Chondrocyte (in vitro differentiated cells): ENCODE measurements at regions not wholly inside any gene's neighbourhood (a gene's known extent, or its start where the extent isn't known, plus 50 kb on each side); places are given as distances from the start of the nearest gene placed in this dataset.
A peak's percentile ranks its signal among the peaks of the same experiment; 100 is the strongest.

Experiments
- DNase-seq: peaks from one replicate; pipeline ENCODE4 v3.0.0; 2021; ENCODE audit warnings: mixed read lengths, low spot score
- H3K27ac Mint-ChIP-seq: one replicate; pipeline ENCODE4 v1.8.0; 2021; ENCODE audit warnings: mild to moderate bottlenecking, moderate library complexity, mixed read lengths; ENCODE audit not compliant: unreplicated experiment
- H3K27me3 Mint-ChIP-seq: 2 replicates; pipeline ENCODE4 v1.8.0; 2021; ENCODE audit warnings: low read depth, mixed read lengths
- H3K36me3 Mint-ChIP-seq: 2 replicates; pipeline ENCODE4 v1.8.0; 2021; ENCODE audit warnings: low read depth, mixed read lengths
- H3K4me1 Mint-ChIP-seq: 2 replicates; pipeline ENCODE4 v1.8.0; 2021; ENCODE audit warnings: low read depth, mild to moderate bottlenecking, mixed read lengths
- H3K4me3 Mint-ChIP-seq: one replicate; pipeline ENCODE4 v1.8.0; 2021; ENCODE audit warnings: mild to moderate bottlenecking, moderate library complexity, mixed read lengths; ENCODE audit not compliant: unreplicated experiment
- H3K9me3 Mint-ChIP-seq: 2 replicates; pipeline ENCODE4 v1.8.0; 2021; ENCODE audit warnings: low read depth, mixed read lengths
- TF ChIP-seq, protein P1 (sequence below): fragments of 200-600 bp; sonication (generic); IDR thresholded peaks from 2 replicates; pipeline ENCODE4 v1.5.0; 2021; ENCODE audit warnings: antibody characterized with exemption, mild to moderate bottlenecking, moderate library complexity

DNA sequence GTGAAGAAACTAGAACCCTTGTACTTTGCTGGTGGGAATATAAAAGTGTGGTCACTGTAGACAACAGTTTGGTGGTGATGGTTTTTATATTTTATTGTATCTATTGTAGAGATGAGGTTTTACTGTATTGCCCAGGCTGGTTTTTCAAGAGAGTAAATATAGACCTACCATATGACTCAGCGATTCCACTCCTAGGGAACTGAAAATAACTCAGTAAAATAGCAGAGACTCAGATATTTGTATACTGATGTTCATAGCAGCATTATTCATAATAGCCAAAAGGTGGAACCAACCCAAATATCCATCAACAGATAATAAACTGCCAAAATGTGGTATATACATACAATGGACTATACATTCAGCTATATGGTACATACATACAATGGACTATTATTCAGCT lies 68.8 kb upstream of the IL12A start:
- no peak for DNase-seq
- Mint-ChIP-seq H3K27me3 (no peaks in the 10 kb centered on the region), H3K9me3 (peaks cover 7% of the 10 kb centered on the region), H3K4me3 (no peak overlapping the region), H3K27ac (peak overlapping the region; percentile 79), H3K4me1 (peaks cover 35% of the 10 kb centered on the region), H3K36me3 (no peaks in the 10 kb centered on the region)
- TF ChIP-seq, protein P1, sequence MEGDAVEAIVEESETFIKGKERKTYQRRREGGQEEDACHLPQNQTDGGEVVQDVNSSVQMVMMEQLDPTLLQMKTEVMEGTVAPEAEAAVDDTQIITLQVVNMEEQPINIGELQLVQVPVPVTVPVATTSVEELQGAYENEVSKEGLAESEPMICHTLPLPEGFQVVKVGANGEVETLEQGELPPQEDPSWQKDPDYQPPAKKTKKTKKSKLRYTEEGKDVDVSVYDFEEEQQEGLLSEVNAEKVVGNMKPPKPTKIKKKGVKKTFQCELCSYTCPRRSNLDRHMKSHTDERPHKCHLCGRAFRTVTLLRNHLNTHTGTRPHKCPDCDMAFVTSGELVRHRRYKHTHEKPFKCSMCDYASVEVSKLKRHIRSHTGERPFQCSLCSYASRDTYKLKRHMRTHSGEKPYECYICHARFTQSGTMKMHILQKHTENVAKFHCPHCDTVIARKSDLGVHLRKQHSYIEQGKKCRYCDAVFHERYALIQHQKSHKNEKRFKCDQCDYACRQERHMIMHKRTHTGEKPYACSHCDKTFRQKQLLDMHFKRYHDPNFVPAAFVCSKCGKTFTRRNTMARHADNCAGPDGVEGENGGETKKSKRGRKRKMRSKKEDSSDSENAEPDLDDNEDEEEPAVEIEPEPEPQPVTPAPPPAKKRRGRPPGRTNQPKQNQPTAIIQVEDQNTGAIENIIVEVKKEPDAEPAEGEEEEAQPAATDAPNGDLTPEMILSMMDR: peak; percentile 31

DNA sequence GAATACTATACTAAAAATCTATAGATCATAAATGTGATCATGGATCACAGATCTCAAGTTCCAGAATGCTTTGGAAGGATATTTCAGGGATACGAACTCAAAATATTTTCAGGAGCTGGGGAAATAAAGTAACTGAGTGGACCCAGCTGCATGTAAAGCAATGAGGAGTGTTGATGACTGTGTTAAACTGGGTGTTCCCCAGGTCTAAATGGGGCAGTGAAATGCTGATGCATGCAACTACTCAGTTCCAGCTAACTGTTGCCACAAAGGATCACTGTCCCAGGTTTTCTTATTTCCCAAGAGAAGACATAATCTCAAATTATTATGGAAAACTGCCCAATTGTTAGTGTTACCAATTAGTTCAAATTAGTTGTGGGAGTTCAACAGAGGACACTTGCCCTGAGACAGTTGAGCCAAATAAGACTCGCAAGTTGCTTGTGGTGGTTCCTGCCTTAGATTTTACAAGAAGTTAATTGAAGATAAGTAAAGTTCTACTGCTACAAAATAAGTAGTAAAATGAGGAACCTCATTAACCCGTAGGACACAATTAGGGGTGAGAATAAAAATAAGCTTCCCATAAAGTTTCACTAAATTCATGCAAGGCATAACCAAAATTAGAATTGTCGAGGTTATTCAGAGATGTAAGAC lies 66.3 kb upstream of the IL12A start:
- no peak for DNase-seq
- TF ChIP-seq, protein P1: no peak
- Mint-ChIP-seq H3K36me3 (no peaks in the 10 kb centered on the region), H3K27me3 (no peaks in the 10 kb centered on the region), H3K27ac (no peak overlapping the region), H3K4me3 (no peak overlapping the region), H3K9me3 (peaks cover 7% of the 10 kb centered on the region), H3K4me1 (peaks cover 41% of the 10 kb centered on the region)

DNA sequence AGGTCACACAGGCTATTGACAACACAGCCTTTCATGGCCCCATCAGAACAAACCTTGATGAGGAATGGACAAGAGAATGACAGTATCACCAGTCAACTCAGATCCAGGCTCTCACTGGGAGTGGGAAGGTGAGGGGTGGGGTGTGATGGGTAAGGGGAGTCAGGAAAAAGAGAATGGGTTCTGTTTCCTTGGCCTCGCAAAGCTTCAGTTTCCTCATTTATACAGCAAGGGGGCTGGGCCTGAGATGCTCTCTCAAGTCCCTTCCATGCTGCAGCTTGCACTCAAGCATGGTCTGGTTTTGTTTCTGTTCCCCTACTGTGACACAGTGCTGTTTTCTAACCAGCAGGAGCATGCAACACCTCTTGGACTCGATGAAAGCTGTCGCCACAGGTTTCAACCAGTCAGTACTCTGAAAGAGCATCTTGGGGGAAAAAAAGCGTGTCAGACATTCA lies 65.7 kb upstream of the IL12A start:
- Mint-ChIP-seq H3K36me3 (no peaks in the 10 kb centered on the region), H3K27ac (no peak overlapping the region), H3K4me1 (peaks cover 47% of the 10 kb centered on the region), H3K27me3 (no peaks in the 10 kb centered on the region), H3K4me3 (no peak overlapping the region), H3K9me3 (peaks cover 7% of the 10 kb centered on the region)
- TF ChIP-seq, protein P1: no peak
- DNase-seq: no peak

DNA sequence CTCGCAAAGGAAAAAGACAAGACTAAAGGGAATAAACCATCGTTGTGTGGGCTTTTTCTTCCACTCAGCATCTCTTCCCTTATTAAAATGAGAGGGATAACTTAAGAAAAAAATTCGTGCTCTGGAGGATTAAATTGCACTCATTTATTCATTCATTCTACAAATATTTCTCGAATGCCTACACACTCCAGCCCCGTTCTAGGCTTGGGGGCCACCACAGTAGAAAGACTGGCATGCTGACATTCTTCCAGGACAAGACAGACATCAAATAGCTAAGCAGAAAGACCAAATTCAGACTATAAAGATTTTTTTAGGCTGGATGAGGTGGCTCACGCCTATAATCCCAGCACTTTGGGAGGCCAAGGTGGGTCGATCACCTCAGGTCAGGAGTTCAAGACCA lies 65.3 kb upstream of the IL12A start:
- Mint-ChIP-seq H3K36me3 (no peaks in the 10 kb centered on the region), H3K9me3 (peaks cover 7% of the 10 kb centered on the region), H3K27me3 (no peaks in the 10 kb centered on the region), H3K27ac (peak overlapping the region; percentile 61), H3K4me3 (no peak overlapping the region), H3K4me1 (peaks cover 52% of the 10 kb centered on the region)
- DNase-seq: no peak
- TF ChIP-seq, protein P1: no peak

DNA sequence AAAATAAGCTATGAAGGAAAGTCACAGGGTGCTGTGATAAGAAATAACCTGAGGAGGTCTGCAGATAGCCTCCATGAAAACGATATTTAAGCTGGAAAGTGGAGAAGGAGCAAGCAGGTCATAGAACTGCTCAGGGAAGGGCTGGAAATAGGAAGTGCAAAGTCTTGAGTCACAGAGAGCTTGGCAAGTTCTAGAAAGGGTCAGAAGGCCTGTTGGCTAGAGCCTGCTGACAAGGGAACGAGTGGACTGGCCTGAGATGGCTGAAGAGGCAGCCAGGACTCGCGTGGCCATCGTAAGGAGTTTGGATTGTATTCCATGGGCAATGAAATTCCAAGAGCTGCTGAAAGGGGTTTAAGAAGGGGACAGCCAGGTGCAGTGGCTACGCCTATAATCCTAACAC lies 64.7 kb upstream of the IL12A start:
- Mint-ChIP-seq H3K36me3 (no peaks in the 10 kb centered on the region), H3K27ac (no peak overlapping the region), H3K9me3 (peaks cover 7% of the 10 kb centered on the region), H3K27me3 (no peaks in the 10 kb centered on the region), H3K4me3 (no peak overlapping the region), H3K4me1 (peaks cover 58% of the 10 kb centered on the region)
- no peak for DNase-seq
- TF ChIP-seq, protein P1: no peak
